Activated naive CD8-positive, alpha-beta T cell (primary cell): ENCODE measurements at regions not wholly inside any gene's neighbourhood (a gene's known extent, or its start where the extent isn't known, plus 50 kb on each side); places are given as distances from the start of the nearest gene placed in this dataset.

ENCODE experiments used
- H3K27ac Mint-ChIP-seq: one replicate; pipeline ENCODE4 v1.8.0; 2021; ENCODE audit warnings: mixed read lengths
- H3K27me3 Mint-ChIP-seq: one replicate; pipeline ENCODE4 v1.8.0; 2021; ENCODE audit warnings: mixed read lengths
- H3K36me3 Mint-ChIP-seq: one replicate; pipeline ENCODE4 v1.8.0; 2021; ENCODE audit warnings: mixed read lengths
- H3K4me1 Mint-ChIP-seq: one replicate; pipeline ENCODE4 v1.8.0; 2021; ENCODE audit warnings: low read depth, mixed read lengths
- H3K4me3 Mint-ChIP-seq: one replicate; pipeline ENCODE4 v1.8.0; 2021; ENCODE audit warnings: mild to moderate bottlenecking, mixed read lengths
- H3K9me3 Mint-ChIP-seq: one replicate; pipeline ENCODE4 v1.8.0; 2021; ENCODE audit warnings: low read depth, mixed read lengths

DNA sequence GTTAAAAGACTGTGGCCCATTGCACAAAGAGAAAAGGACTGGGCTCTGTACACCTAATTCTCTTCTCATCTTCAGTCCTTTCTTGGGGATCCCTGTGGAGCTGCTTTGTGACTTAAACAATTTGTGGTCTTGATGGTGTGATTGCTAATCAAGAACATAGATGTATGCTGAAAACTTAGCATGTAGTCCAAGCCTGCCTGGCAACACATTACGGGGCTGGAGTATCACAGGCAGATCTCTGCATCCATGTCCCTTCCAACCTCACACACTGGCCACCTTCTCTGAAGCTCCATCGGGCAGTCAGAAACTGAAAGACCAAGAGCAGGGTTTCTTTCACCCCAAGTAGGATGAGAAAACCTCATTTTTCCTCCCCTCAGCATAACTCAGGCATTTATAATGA, 69.6 kb upstream of the ARGLU1 start:
- Mint-ChIP-seq H3K27ac (no peak overlapping the region), H3K27me3 (peaks cover 6% of the 10 kb centered on the region), H3K36me3 (no peaks in the 10 kb centered on the region), H3K9me3 (no peaks in the 10 kb centered on the region), H3K4me1 (no peaks in the 10 kb centered on the region), H3K4me3 (no peak overlapping the region)

DNA sequence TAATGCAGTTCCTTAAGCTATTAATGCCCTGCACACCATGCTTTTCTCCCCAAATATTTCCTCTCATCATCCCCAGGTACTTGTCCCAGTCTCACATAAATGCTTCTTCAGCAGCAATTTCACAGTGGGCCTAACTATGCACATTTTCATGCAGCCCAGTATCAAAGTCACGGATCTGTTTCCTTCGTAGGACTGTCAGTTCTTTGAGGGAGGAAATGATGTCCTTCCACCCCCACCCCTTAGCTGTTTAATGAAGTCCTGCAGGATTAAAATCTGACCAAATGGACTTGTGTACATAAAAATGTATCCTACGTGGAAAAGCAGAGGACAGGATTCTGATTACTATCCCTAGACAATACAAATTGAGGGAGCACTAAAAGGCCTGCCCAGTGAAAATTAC, 68.6 kb upstream of the ARGLU1 start:
- Mint-ChIP-seq H3K27ac (no peak overlapping the region), H3K36me3 (no peaks in the 10 kb centered on the region), H3K27me3 (peaks cover 6% of the 10 kb centered on the region), H3K4me1 (no peaks in the 10 kb centered on the region), H3K9me3 (no peaks in the 10 kb centered on the region), H3K4me3 (no peak overlapping the region)

DNA sequence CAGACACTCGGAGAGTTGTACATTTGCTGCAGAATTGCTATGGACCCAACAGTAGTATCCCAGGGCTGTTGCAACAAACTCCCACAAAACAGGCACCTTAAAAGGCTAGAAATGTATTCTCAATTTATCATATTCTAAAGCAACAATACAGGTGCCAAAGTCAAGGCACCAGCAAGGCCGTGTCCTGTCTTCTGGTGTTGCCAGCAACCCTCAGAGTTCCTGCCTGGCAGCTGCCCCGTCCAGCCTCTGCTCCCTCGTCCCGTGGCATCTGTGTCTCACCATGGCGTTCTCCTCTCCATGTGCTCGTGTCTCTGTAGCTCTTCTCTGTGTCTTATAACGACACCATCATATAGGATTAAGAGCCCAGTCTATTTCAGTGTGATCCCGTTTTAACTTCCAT, 67.7 kb upstream of the ARGLU1 start:
- no peaks in the 10 kb centered on the region for H3K36me3 Mint-ChIP-seq
- no peaks in the 10 kb centered on the region for H3K4me1 Mint-ChIP-seq
- no peak overlapping the region for H3K4me3 Mint-ChIP-seq
- no peaks in the 10 kb centered on the region for H3K9me3 Mint-ChIP-seq
- H3K27ac Mint-ChIP-seq: no peak overlapping the region
- H3K27me3 Mint-ChIP-seq: peaks cover 6% of the 10 kb centered on the region

DNA sequence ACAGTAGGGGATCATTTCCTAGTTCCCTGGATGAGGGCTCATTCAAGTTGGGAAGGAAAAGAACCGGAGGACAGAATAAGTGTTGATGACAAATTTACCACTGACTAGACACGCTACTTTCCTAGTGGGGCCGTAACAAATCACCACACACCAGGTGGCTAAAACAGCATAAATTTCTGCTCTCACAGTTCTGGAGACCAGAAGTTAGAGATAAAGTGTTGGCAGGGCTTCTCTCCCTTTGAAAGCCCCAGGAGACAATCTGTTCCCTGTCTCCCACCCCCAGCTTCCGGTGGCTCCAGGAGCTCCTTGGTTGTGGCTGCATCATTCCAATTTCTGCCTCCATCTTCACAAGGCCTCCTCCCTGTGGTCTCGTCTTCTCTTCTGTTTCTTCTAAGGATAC, 65.4 kb upstream of the ARGLU1 start:
- H3K4me3 Mint-ChIP-seq: no peak overlapping the region
- H3K9me3 Mint-ChIP-seq: no peaks in the 10 kb centered on the region
- no peak overlapping the region for H3K27ac Mint-ChIP-seq
- no peaks in the 10 kb centered on the region for H3K36me3 Mint-ChIP-seq
- no peaks in the 10 kb centered on the region for H3K4me1 Mint-ChIP-seq
- H3K27me3 Mint-ChIP-seq: peaks cover 4% of the 10 kb centered on the region

DNA sequence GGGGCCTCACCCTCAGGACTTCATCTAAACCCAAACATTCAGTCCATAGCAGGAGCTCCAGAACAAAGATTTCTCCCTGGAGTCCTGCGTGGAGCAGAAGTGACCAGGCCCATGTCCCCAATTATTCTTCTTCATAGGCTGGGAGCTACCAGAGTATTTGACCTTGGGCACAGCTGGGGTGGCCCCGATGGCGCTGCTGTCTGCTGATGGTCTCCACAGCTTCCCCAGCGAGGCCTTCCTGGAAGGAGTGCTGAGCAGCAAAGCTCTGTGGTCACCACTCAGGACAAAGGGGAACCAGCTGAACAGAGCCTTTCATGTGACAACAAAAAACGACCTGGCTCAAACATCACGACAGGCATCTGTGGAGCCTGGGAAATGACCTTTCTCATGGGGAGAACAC, 62.7 kb upstream of the ARGLU1 start:
- peaks cover 10% of the 10 kb centered on the region for H3K27me3 Mint-ChIP-seq
- H3K4me1 Mint-ChIP-seq: no peaks in the 10 kb centered on the region
- no peak overlapping the region for H3K4me3 Mint-ChIP-seq
- no peaks in the 10 kb centered on the region for H3K9me3 Mint-ChIP-seq
- H3K27ac Mint-ChIP-seq: no peak overlapping the region
- no peaks in the 10 kb centered on the region for H3K36me3 Mint-ChIP-seq

DNA sequence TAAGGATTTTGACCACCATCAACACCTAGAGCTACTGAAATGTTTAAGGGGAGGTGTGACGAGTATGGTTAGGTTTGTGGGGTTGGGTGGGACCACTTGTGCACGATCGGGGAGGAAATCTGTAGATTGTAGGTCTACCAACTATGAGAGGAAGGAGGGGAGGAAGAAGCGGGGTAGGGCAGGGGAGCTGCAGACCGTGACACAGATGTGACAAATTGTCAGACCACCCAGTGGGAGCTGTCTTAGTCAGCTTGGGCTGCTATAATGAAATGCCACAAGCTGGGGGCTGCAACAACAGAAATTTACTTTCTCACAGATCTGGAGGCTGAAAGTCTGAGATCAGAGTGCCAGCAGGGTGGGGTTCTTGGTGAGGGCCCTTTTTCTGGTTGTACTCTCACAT, 62.2 kb upstream of the ARGLU1 start:
- Mint-ChIP-seq H3K4me1 (no peaks in the 10 kb centered on the region), H3K4me3 (no peak overlapping the region), H3K27ac (no peak overlapping the region), H3K9me3 (no peaks in the 10 kb centered on the region), H3K27me3 (peaks cover 11% of the 10 kb centered on the region), H3K36me3 (no peaks in the 10 kb centered on the region)

DNA sequence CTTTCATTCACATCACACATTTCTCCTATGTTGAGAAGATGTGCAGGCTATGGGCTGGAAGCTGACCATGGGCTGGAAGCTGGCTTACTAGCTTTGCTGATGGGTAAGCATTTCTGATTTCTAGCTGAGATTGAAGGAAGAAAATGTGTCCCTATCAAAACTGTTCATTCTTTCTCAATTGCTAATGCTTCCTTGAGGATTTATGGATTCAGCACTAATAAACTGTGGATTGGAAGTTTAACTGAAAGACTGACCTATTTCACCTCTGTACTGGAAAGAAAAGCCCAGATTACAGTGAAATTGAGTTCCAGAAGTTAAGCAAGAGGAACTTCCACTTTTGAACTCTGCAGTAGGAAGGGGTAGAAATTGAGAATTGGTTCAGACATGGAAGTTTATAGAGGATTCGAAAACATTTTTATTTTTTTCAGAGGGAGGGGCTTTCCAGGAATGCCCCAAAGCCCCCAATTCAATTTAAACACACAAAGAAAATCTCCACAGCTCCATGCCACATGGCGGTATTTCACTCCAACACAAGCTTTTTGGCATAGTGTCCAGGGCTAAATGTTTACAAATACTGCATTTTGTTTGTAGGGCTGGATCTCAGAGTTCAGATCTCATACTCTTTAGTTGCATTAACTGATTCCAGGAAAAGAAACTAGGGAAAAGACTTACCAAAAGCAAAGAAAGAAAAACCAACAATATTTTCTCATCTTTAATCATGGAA, 61.2 kb upstream of the ARGLU1 start:
- H3K4me1 Mint-ChIP-seq: no peaks in the 10 kb centered on the region
- peaks cover 9% of the 10 kb centered on the region for H3K27me3 Mint-ChIP-seq
- no peaks in the 10 kb centered on the region for H3K9me3 Mint-ChIP-seq
- H3K27ac Mint-ChIP-seq: no peak overlapping the region
- H3K36me3 Mint-ChIP-seq: no peaks in the 10 kb centered on the region
- H3K4me3 Mint-ChIP-seq: no peak overlapping the region

DNA sequence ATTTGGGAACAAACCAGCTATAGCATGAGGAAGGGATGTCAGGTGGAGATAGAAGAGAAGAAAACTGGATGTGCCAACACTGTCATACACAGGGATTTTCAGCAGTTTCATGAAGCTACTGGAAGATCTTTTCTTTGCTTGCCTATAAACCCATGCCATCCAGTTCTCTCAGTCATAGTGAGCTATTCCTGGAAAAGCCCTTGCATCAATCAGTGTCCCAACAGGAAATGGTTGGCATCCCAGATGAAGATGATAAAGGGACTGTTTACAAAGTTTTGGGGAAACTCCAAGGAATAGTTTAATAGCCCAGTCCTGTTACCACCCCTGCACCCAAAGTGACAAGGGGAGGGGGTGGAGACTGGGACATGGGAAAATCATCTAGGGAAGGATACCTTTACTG, 58.5 kb upstream of the ARGLU1 start:
- Mint-ChIP-seq H3K27me3 (peaks cover 12% of the 10 kb centered on the region), H3K36me3 (no peaks in the 10 kb centered on the region), H3K4me1 (no peaks in the 10 kb centered on the region), H3K27ac (no peak overlapping the region), H3K9me3 (no peaks in the 10 kb centered on the region), H3K4me3 (no peak overlapping the region)

DNA sequence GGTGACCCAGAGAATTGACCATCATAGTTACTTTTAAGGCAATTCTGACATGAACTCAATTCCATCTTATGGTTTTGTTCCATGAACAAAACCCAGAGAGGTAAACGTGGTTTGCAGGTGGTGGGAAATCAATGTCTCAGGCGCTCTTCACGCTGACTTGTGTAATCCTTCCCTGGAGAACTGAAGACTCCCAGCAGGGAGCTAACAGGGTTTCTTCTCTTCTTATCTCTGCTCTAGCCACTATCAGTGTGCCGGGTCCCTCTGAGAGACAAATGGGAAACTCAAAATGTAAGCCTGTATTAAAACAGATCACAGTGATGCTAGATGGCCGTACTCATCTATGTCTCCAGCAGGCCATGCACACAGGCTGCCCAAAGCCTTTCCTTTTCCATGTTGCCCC, 57.6 kb upstream of the ARGLU1 start:
- Mint-ChIP-seq H3K4me3 (no peak overlapping the region), H3K27ac (no peak overlapping the region), H3K36me3 (no peaks in the 10 kb centered on the region), H3K9me3 (no peaks in the 10 kb centered on the region), H3K27me3 (peaks cover 14% of the 10 kb centered on the region), H3K4me1 (no peaks in the 10 kb centered on the region)

DNA sequence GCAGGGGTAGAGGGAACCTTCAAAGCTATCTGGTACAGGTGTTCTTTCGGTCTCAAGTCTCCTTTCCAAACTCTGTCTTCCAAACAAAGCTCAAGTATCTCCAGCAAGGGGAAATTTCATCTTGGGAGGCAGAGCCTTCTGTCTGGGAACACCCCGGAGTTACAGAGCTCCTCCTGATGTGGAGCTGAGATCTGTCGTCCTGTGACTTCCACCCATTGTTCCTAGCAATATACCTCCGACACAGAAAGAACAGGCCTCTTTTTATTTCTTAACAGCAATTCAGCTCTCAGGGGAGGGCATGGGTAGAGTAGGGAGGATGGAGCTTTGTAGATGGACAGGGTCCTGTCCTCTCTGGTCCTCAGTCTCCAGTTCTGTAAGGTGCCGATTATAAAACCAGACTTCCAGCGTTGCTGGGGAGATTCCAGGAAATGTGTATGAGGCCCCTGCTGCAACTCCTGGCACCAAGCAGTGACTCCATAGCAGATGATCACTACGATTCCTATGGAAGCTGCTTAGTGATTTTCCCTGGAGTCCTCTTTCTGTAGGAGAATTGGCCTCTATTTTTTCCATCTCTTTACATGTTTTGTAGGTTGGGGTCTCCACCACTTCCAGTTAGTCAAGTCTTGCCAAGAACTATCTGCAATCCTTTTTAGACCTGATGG, 56.0 kb upstream of the ARGLU1 start:
- H3K36me3 Mint-ChIP-seq: no peaks in the 10 kb centered on the region
- no peaks in the 10 kb centered on the region for H3K4me1 Mint-ChIP-seq
- H3K4me3 Mint-ChIP-seq: no peak overlapping the region
- no peak overlapping the region for H3K27ac Mint-ChIP-seq
- peaks cover 13% of the 10 kb centered on the region for H3K27me3 Mint-ChIP-seq
- H3K9me3 Mint-ChIP-seq: no peaks in the 10 kb centered on the region

DNA sequence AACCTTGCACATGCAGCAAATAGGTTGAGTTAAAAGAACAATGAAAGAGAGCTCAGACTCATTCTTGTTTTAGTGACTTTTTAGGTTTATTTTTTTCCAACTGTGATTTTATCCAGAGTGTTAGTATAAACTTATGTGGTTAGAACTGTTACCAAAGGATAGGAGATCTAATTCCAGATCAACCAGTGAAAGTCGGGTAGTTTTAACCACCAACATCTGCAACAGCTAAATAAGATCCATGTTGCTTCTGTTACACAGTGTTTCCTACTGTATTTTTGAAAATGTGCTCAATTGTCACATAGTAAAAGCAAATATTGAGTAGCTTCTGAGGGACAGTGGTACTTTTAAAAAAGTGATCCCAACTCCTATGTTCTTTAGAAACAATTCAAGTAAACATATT, 53.9 kb upstream of the ARGLU1 start:
- H3K9me3 Mint-ChIP-seq: no peaks in the 10 kb centered on the region
- peaks cover 11% of the 10 kb centered on the region for H3K27me3 Mint-ChIP-seq
- no peak overlapping the region for H3K27ac Mint-ChIP-seq
- no peaks in the 10 kb centered on the region for H3K36me3 Mint-ChIP-seq
- no peaks in the 10 kb centered on the region for H3K4me1 Mint-ChIP-seq
- H3K4me3 Mint-ChIP-seq: no peak overlapping the region

DNA sequence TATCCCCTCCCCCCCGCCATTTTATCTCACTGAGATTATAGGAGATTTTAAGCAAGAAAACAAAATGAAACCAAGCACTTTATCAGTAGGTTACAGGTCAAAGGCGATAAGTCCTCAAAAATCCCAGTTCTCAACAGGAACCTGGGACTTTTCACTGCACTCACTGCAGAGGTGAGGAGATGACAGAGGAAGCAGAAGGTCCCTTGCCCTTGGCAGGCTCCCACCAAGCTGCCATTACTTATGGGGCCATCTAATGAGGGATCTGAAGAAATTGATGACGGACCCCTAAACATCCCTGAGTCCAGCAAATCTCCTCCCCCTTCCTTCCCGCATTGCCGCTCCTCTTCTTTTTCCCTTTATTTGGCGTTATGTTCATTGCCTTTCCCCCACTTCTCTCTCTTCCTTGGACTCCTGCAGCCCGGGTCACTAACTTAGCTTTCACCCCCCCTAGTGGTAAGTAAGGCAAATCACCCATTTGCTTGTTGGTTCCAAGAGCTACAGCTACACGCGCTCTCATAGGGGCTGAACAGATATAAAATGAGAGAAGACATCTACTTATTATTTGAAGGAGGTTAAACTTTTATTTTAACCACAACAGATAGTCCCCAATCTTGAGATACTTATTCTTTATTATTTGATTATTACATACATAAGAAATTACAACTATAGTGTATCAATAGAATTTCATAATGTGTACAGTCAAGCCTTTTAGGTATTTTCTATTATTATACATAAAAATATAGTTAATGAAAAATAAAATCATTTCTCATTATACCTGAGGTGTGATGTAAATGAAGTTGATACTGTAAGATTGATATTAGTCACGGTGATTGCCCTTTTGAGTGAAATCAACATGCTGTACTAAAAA, 52.0 kb upstream of the ARGLU1 start:
- H3K27me3 Mint-ChIP-seq: peaks cover 6% of the 10 kb centered on the region
- no peaks in the 10 kb centered on the region for H3K4me1 Mint-ChIP-seq
- H3K4me3 Mint-ChIP-seq: no peak overlapping the region
- H3K9me3 Mint-ChIP-seq: no peaks in the 10 kb centered on the region
- H3K27ac Mint-ChIP-seq: no peak overlapping the region
- no peaks in the 10 kb centered on the region for H3K36me3 Mint-ChIP-seq
